ENCODE measurements at regions not wholly inside any gene's neighbourhood (a gene's known extent, or its start where the extent isn't known, plus 50 kb on each side); places are given as distances from the start of the nearest gene placed in this dataset.
A peak's percentile ranks its signal among the peaks of the same experiment; 100 is the strongest.

DNA sequence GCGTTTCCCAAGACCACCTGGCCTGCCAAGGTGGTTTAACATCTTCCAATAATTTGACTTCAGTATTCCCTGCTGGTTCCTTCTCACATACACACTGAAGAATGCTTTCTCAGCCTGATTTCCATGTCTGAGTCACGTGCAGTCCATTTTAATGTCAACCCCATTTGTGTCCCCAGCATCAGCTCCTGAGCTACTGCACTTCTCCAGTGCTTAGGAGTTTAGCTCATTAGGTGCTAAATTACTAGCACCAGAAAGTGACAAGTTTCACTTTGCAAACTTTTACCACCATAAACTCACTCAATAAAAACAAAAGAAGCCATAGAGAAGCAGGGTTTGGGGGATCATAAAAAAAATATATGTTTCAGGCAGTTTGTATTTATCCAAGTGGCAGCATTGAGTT lies 279.3 kb upstream of the SORCS1 start:
- DNase-seq (ENCODE audit: low spot score): no peak

DNA sequence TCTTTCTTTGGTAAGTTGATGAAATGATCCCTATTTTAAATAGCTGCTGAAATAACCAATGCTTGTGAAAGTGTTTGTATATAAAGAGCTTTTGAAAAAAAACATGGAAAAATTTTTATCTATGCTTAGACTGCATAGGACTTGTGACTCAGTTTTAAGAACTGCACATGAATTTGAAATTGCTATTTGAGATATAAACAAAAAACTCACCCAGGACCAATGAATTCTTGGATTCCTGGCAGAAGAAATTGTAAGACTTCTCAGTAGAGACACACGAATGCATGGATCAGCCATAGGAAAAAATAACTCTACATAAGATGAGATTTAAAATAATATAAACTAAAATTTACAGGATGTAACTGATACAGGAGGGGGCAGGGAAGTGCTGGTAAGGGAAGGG lies 278.8 kb upstream of the SORCS1 start:
- DNase-seq (ENCODE audit: low spot score): no peak

DNA sequence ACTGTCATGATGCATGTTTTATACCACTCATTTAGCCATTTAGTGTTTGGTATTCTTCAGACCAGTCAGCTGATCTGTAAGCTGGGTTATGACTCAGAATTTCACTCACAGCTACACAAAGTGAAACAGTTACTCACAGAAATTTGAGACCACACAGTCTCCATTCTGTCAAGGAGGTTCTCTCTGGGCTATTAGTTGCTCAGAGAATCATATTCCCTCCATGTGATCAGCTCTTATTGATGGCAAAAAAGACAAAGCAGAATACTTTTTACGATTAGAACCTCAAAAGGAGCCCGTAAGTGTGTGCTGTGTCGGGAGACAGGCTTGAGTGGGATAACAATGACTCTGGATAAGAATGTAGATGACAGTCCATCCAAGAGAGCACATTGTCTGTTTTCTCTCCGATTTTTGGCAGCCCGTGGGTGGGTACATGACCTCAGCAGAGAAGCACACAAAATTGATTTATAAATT lies 277.6 kb upstream of the SORCS1 start:
- DNase-seq (ENCODE audit: low spot score): no peak

DNA sequence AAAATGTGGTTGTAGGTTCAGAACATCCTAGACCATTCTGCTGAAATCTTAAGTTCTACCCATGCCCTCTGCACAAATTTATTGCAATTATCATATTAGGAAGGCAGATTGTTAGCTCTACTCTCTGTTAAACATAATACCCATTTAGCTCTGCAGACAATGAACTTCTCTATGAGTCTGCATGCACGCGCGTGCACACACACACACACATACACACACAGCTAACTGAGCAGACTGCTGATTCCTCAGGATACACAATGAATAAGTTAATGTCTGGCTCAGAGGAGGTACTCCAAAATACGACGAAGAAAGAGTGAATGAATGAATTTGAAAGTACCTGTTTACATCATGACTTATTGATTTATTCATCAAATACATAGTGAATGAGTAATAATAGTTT lies 276.2 kb upstream of the SORCS1 start:
- no peak for DNase-seq (ENCODE audit: low spot score)

DNA sequence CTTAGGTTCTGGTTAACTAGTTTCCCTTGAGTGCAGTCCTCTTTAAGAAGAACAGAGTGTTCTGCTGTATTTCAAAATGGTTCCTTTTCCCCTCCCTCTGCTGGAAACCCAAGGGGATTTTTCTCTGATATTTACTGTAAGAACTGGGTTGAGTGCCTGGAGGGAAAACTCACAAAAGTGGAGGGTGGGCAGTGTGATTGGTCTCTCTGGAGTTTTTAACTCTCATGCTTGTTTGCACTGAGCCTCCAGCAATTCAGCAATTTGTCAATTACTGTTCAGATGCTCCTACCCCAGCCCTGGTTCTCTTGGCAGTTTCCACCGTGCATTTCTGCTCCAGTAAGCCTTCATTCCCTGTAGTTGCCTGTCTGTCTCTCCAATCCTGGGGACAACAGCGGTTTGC lies 273.4 kb upstream of the SORCS1 start:
- DNase-seq (ENCODE audit: low spot score): no peak

DNA sequence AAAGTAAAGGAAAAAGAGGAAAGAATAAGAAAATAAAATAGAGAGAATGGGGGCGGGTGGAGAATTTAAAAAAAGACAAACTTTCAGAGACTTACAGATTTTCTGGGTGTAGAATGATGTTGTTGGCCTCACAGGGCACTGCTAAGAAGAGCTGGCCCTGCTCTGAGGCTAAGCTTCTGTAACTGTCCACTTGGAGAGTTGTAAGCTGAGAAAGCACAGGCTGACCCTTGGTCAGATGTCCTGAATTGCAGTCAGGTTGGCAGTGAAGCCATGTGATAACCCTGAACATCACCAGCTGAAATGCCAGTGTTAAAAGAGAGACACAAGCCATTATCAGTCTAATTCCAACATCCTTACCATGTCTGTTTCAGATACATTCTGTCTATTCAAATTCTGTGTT lies 272.1 kb upstream of the SORCS1 start:
- DNase-seq (ENCODE audit: low spot score): no peak

DNA sequence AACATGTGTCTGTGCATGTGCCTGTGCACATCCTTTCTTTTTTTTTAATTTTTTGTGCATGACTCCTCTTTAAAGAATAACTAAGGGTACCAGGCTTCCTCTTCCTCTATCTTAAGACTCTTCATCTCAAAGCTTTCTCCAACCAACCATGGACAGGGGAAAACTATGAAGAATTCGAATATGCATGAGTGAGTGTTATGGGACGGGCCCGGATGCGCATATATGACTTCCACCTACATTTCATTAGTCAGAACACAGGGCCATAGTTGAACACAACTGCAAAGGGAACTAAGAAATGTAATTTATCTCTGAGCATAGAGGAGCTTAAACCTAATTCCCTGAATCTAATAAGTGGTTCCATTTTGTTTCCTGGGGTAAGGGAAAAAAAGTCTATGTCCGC lies 270.3 kb upstream of the SORCS1 start:
- DNase-seq (ENCODE audit: low spot score): no peak

DNA sequence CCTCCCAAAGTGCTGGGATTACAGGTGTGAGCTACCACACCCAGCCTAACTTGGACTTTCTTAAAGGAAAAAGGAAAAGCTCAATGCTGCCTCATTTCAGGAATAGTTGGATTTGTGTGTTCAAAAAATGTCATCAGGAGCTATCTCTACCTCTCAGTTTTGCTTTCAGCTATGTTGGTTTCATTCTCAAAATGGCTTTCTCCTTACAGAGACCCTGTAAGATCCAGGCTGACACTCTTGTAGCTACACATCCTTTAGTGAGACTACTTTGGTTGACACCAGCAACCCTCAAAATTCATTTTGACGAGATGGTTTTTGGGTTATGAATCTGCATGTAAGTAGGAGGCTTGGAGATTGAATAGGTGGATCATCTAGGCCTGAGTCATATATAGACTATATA lies 269.7 kb upstream of the SORCS1 start:
- no peak for DNase-seq (ENCODE audit: low spot score)

DNA sequence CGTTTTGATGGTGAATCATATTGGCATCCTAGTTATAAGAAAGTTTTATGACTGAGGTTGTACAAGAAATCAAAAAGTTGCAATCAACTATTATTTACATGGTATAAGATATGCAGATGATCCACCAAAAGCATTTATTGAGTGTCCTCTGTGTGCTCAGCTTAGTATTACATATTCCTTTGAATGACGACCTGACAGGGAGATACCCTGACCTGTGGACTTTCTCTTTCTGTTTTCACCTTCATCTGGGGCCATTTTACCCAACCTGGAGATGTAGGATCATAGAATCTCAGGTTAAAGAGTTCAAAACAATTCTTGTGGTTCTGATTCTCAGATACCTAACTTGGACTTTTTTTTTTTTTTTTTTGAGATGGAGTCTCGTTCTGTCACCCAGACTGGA lies 269.1 kb upstream of the SORCS1 start:
- DNase-seq (ENCODE audit: low spot score): no peak

DNA sequence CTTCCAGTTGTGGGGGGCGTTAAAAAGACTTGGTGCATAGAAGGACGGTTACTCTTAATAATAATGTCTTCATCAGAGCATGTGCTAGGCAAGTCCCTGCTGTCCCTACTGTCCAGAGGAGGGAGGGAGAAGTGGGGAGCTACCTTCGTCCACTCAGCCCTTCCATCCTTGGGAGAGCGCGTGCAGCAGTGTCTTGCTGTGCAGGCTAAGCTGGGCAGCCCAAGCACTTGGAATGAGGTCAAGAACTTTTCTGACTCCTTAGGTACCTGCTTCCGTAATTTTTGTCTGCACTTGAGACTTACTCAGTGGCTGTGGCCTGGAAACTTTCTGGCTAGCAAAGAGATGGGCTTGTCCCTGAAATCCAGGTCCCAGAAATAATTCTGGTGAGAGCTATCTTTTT lies 265.9 kb upstream of the SORCS1 start:
- no peak for DNase-seq (ENCODE audit: low spot score)

DNA sequence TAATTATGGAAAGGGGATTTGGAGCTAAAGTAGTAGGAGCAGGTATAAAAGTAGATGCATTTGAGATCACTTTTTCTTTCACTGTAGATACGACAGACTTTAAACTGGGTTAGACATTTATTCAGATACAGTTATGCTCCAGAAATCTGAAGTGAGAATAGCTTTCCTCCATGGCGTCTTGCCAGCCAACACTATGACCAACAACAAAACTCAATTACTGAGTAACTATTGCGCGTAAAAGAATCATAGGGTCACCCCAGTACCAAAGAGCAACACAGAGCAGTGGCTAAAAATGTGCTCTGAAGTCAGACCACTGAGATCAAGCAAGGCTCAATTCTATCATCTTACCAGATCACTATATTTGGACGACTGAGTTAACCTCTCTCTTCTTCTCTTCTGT lies 262.5 kb upstream of the SORCS1 start:
- no peak for DNase-seq (ENCODE audit: low spot score)

DNA sequence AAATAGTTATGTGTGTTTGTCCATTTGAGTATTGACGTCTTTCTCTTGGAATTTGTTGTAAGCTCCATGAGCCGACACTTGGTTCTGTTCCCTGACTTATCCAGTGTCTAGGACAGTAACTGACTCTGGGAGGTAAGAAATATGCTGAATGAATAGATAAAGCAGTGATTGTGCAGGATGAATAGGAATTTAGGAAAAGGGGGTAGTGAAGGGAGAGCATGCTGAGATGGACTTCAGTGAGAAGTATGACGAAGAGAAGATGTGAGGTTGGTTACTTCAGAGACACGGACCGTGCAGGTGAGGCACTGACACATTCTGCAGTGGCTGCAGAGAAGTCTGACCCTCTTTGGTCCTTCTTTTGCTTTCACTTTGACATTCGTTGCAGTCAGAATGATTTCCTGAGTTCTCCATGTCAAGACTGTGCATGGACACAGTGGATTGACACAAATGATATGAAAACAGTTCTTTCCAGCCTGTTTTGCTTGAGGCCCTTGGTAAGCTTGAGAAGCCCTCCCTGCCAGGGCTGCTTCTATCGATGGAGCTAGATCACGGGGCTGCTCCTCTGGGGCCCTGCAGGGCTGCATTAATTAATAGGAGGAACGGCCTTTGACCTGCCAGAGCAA lies 261.5 kb upstream of the SORCS1 start:
- no peak for DNase-seq (ENCODE audit: low spot score)

DNA sequence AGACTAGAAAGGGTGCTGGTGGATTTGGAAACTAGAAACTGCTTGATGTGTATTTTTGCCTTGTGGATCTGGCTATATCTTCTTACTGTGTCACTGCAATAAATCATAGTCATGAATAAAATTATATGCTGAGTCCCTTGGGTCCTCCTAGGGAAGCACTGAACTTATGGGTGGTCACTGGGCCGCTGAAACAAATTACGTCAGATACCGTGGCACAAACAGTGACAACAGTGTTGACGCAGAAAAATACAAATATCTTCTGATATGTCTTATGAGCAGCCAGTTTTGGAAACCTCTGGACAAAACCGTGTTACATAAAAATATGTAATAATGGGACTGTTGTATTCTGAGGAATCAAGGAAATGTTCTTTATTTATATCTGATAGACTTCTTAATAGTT lies 260.1 kb upstream of the SORCS1 start:
- DNase-seq (ENCODE audit: low spot score): no peak

DNA sequence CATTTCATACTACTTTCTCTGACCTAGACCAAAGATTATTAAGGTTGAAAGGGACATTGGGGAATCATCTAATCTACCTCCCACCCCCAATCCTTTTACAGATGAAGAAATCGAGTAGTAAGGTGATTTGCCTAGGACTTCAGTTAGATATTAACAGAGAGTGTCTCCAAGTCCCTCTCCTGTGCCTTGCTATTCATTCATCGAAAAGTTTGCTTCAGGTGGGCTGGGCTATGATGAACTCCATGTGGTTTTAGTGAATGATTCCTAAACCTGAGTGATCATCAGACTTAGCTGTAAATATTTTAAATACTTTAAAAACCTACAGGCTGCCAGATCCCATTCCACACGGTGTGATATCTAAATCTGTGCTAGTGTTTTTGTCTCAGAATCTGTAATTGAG lies 259.4 kb upstream of the SORCS1 start:
- no peak for DNase-seq (ENCODE audit: low spot score)

DNA sequence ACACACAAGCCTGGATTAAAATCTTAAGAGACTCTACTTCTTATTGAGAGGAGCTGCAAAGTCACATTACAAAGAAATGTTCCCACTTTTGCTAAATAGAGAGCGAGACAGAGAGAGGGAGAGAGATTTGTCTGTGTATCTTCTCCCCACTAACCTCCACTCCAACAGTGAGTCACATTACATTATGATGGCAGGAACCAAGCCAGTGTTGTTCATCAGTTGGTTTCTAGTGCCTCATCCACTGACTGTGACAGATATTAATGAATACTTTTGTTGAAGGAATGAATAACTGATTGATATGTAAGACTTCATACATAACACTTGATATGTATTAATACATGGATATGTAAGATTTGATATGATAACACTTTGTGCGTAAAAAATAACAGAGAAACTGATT lies 258.2 kb upstream of the SORCS1 start:
- DNase-seq (ENCODE audit: low spot score): no peak

DNA sequence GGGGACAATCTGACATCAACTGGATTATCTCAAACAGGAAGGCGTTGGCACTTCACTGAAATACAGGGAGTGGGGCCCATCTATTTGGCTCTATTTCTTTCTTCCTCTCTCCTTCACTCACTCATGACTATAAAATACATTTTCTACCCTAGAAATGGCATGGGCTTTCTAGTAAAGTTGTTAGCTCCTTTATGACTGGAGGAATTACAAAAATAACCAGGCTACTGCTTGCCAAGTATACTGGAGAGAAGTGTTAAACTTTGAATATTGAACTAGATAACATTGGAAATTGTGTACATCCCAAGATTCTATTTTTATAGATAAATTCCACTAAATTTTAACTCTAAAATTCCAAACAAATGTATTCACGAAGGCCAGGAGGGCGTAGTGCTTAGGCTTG lies 255.7 kb upstream of the SORCS1 start:
- no peak for DNase-seq (ENCODE audit: low spot score)

DNA sequence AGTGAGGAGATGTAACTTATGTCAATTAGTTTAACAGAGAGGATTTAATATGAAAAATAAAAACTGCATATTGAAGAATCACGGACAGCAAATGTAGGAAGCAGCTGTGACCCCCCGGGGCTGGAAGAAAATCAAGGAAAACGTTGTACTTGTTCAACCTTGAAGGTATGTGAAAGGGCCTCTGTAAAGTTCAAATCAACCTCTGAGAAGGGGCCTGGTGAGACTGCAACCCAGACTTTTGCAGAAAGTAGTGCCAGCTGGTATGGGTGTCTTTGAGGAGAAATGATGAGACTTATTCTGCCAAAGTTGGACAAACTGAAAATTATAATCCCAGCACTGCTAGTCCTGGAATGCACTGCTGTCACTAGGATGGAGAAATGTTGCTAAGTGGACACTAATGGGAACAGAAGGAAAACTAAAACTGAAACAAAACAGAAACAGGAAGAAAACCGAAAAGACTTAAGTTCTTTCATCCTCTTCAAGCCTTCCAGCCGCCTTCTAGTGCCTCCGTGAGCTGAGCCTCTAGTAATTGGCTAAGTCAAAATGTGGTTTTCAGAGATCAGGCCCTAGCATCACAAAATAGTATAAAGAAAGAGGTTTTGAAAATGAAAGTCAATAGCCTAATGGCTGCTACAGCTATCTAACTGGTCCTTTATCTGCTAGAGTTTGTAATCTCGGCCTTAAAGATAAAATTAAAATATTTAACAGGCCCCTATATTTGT lies 253.7 kb upstream of the SORCS1 start:
- DNase-seq (ENCODE audit: low spot score): peak; percentile 6

DNA sequence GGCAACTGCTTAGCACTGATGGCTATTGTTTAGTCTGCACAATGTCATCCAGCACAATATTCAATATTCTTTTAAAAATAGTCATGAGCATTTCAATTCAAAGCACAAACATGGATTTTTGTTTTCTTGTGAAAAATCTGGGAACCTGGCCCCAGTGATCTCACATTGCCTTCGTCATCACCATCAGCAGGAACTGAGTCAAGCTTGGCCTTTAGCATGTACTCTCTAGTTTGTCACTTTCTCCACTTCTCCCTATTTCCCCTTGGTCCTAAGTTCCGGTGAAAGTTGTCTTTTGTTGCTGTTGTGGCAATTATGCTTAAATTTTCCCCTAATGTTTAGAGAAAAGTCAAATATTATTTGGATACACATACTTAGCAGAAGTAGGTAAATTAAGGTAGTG lies 252.9 kb upstream of the SORCS1 start:
- DNase-seq (ENCODE audit: low spot score): no peak

DNA sequence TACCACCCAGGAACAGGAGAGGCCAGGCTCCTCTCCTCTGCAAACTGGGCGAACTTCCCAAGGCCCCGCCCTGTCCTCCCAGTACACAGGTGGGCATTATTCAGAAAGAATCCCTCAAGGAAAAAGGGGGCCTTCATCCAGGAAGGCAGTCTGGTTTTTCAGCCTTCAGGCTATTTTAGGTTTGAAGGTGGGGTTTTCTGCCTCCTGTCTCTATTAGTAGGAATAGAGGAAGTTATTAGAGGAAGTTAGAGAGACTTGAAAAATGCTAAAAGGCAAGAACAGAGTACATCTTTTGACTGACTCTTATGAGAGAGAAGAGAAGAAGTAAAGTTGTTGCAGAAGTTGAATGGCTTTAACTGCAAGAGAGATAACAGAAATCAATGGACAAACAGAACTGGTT lies 250.9 kb upstream of the SORCS1 start:
- DNase-seq (ENCODE audit: low spot score): peak; percentile 5

DNA sequence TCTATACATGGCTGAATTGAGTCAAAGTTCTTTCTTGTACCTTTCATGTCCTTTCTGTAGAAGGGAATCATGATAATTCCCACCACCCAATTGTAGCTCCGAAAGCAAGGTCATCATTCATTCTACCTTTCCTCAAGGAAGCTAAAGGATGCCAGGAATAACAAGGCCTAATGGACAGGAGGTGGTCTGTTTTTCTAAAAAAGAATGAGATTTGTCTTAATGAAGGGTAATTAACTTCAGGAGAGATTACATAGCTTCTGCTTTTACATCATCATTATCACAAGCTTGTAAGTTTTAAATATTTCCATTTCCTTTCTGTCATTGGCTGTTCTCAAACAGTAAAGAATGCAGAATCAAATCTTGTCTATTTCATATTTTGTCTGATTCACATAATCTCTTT lies 249.5 kb upstream of the SORCS1 start:
- no peak for DNase-seq (ENCODE audit: low spot score)

DNA sequence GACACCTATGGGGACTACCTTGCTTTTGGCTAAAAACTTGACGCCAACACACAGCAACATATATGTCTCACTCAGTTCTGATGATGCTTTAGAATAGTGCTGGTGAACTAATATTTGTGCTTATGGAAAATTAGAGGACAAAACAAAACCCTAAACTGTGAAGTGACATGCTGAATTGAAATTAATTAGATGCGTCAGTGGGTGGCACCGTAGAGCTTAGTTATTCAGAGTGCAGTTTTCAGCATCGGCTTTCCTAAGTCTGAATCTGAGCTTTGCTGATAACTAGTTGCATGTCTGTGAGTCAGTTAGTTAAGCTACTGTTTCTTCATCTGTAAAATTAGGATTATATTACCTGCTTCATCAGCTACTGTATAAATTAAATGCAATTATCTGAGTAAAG lies 245.0 kb upstream of the SORCS1 start:
- DNase-seq (ENCODE audit: low spot score): peak; percentile 66

DNA sequence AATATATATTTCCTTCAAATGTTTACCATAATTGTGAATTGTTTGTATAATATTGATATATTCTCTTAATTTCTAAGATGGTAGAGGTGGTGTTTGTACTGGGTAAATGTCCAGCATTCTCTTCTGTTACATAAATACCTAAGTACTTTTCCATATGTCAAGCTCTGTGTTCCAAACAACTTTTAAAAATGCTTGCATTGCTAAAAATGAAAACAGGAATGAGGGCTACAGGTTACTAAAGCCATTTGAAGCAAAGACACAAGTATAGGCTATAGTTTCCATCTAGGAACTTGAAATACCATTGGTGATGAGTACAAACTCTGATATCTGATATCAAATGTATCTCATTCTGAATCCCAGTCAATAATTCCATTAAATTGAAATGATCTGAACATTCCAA lies 233.6 kb upstream of the SORCS1 start:
- DNase-seq (ENCODE audit: low spot score): no peak

DNA sequence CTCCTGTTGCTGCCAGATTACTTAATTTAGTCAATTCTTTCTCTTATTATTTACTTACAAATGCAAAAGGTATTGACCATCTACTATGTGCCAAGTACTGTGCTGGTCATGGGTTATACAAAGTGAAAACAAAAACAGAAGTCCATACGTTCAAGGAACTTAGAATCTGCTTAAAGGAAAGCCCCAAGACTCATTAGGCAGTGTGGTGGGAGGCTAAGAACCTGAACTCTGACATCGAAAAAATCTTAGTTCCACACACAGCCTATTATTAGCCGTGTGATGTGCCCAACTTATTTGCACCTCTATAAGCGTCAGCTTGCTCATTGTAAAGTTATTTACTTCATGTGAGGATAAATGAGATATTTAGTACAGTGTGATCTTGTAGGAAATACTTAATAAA lies 227.4 kb upstream of the SORCS1 start:
- no peak for DNase-seq (ENCODE audit: low spot score)

DNA sequence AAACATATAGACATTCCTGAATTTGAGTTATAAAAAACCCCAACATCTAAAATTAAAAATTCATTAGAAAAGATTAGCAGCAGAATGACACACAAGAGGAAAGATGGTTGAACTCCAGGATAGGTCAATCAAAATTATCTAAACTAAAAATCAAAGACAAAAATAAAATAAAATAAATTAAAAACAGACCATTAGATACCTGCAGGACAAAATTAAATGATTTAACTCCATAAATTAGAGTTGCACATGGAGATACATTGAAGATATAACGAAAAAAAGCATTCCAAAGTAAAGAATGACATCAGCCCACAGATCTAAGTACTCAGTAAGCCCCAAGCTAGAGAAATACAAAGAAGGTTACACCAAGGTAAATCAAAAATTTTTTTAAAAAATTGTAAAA lies 226.1 kb upstream of the SORCS1 start:
- DNase-seq (ENCODE audit: low spot score): no peak

Measured in Ammon's horn (tissue), 1 donor.